Activated naive CD8-positive, alpha-beta T cell (primary cell): ENCODE measurements at regions not wholly inside any gene's neighbourhood (a gene's known extent, or its start where the extent isn't known, plus 50 kb on each side); places are given as distances from the start of the nearest gene placed in this dataset.
"Not testable (repeated sequence)": the region's sequence is repeated elsewhere in the genome, so short reads cannot be mapped to it uniquely, and the experiment has no call there.

Experiments
- H3K27ac Mint-ChIP-seq: one replicate; pipeline ENCODE4 v1.8.0; 2021; ENCODE audit warnings: mixed read lengths
- H3K27me3 Mint-ChIP-seq: one replicate; pipeline ENCODE4 v1.8.0; 2021; ENCODE audit warnings: mixed read lengths
- H3K36me3 Mint-ChIP-seq: one replicate; pipeline ENCODE4 v1.8.0; 2021; ENCODE audit warnings: mixed read lengths
- H3K4me1 Mint-ChIP-seq: one replicate; pipeline ENCODE4 v1.8.0; 2021; ENCODE audit warnings: low read depth, mixed read lengths
- H3K4me3 Mint-ChIP-seq: one replicate; pipeline ENCODE4 v1.8.0; 2021; ENCODE audit warnings: mild to moderate bottlenecking, mixed read lengths
- H3K9me3 Mint-ChIP-seq: one replicate; pipeline ENCODE4 v1.8.0; 2021; ENCODE audit warnings: low read depth, mixed read lengths

GRCh38 chr5:88109818-88110217 lies 158.8 kb downstream of the TMEM161B start:
- H3K4me1 Mint-ChIP-seq, result no peaks in the 10 kb centered on the region
- H3K27ac Mint-ChIP-seq, result no peak overlapping the region

DNA sequence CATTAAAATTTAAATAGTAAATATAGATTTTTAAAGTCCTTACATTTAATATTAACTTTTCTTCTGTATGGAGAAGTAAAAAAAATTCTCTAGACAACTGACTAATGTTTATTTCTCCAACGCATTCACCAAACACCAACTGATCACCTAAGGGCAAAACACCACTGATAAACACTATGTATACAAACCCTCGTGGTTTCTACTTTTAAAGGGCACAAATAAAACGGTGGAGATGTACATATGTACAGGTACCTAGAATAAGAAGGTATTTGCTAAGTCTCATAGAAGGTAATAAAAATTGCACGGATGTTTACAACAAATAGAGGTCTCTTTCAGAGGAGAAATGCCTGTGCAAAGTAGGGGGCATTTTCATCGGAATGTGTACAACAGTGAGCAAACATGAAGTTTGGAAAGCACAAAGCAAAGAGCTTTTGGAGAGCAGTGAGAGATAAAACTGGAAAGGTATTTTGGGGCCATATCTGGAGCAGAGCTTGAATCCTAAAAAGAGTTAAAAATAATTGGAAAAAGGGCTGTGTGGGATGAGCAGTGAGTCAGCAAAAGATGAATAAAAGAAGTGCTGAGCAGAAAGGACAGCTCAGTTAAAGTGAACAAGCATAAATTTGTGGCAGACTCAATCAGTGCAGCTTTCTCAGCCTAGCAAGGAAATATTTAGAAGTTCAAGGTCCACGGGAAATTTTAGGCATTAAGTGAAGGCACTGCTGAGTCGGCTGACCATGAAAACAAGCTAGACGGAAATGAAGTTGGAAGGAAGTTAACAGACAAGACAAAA lies 160.0 kb downstream of the TMEM161B start:
- no peaks in the 10 kb centered on the region for H3K36me3 Mint-ChIP-seq
- no peak overlapping the region for H3K4me3 Mint-ChIP-seq
- H3K9me3 Mint-ChIP-seq, result no peaks in the 10 kb centered on the region
- no peaks in the 10 kb centered on the region for H3K4me1 Mint-ChIP-seq
- no peak overlapping the region for H3K27ac Mint-ChIP-seq
- H3K27me3 Mint-ChIP-seq, result peaks cover 5% of the 10 kb centered on the region

More at GRCh38 chr5:88109818-88110217, 158.8 kb downstream of the TMEM161B start:
- Mint-ChIP-seq H3K9me3 (no peaks in the 10 kb centered on the region), H3K4me3 (no peak overlapping the region), H3K36me3 (no peaks in the 10 kb centered on the region), H3K27me3 (peaks cover under 1% of the 10 kb centered on the region)

DNA sequence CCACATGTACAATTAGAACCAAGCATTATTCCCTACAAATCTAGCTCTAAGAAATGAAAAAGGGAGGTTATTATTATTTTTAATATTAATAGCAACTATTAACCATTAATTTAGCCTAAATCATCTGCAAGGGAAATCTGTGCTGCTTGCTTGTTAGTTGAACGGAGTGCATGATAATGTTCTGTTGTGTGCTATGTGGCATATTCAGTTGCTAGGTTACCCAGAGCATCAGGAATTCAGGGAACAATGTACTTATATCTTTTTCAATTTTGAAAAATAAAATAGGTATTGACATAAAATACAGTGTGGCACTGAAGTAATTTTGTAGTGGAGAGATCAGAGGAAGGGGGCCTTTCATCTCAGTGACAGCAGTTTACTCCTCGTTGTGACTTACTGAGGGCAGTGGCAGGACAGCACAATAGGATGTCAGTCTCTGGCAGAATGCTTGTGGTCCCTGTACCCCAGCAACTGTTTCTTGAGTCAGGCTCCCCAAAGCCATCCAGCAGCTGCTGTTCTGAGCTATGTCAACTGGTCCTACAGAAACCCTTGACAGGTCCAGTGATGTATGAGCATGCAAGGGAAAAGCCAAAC lies 173.6 kb downstream of the TMEM161B start:
- Mint-ChIP-seq H3K4me3 (no peak overlapping the region), H3K9me3 (no peaks in the 10 kb centered on the region), H3K36me3 (no peaks in the 10 kb centered on the region), H3K4me1 (no peaks in the 10 kb centered on the region), H3K27me3 (peaks cover 3% of the 10 kb centered on the region), H3K27ac (no peak overlapping the region)

DNA sequence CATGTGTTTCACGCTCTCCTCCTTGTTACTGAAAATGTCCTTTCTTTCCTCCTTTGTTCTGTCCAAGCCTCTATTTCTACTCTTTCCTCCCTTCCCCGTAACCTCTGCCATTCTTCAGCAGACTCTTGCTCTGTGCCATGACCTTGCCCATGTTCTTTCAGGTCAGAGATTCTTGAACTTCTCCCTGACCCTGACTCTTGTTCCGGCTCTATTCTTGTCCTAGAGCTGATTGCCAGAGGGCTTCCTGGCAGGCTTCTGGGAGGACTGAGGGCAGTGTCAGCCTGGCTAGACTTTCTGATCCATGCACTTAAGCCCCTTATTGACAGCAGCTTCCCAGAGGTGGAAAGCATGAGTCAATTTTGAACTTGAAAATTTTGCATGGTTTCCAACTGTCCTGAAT lies 174.2 kb downstream of the TMEM161B start:
- H3K4me1 Mint-ChIP-seq, result no peaks in the 10 kb centered on the region
- H3K9me3 Mint-ChIP-seq, result no peaks in the 10 kb centered on the region
- no peak overlapping the region for H3K4me3 Mint-ChIP-seq
- H3K27me3 Mint-ChIP-seq, result peaks cover 3% of the 10 kb centered on the region
- no peaks in the 10 kb centered on the region for H3K36me3 Mint-ChIP-seq
- no peak overlapping the region for H3K27ac Mint-ChIP-seq

DNA sequence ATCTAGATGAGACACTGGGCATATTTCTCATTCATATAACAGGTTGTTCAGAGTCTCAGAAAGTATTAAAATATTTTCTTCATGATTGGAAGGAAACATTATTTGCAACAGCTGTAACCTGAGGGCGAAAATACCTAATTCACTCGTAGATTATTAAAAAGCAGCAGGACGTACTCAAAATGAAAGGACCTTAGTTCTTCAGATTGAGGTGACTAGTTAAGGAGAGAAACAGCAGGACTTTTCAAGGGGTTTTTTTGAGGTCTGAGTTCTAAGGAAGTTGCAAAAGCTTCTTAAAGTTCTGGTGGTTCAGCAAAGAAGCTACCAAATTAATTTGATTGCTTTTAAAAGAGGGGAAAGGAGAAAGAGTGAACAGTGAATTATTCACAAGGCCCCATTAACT lies 174.9 kb downstream of the TMEM161B start:
- Mint-ChIP-seq H3K36me3 (no peaks in the 10 kb centered on the region), H3K27ac (no peak overlapping the region), H3K4me3 (no peak overlapping the region), H3K9me3 (no peaks in the 10 kb centered on the region), H3K27me3 (peaks cover 3% of the 10 kb centered on the region), H3K4me1 (no peaks in the 10 kb centered on the region)

- Mint-ChIP-seq H3K27me3 (peaks cover 8% of the 10 kb centered on the region), H3K36me3 (no peaks in the 10 kb centered on the region), H3K27ac (no peak overlapping the region), H3K4me1 (no peaks in the 10 kb centered on the region), H3K4me3 (no peak overlapping the region), H3K9me3 (no peaks in the 10 kb centered on the region)
Measured at GRCh38 chr5:88092958-88093605, 175.6 kb downstream of the TMEM161B start.

- no peak overlapping the region for H3K27ac Mint-ChIP-seq
- no peaks in the 10 kb centered on the region for H3K4me1 Mint-ChIP-seq
- H3K27me3 Mint-ChIP-seq, result peaks cover 6% of the 10 kb centered on the region
- no peak overlapping the region for H3K4me3 Mint-ChIP-seq
- H3K36me3 Mint-ChIP-seq, result no peaks in the 10 kb centered on the region
- no peaks in the 10 kb centered on the region for H3K9me3 Mint-ChIP-seq
Measured at GRCh38 chr5:88092358-88092757, 176.3 kb downstream of the TMEM161B start.

DNA sequence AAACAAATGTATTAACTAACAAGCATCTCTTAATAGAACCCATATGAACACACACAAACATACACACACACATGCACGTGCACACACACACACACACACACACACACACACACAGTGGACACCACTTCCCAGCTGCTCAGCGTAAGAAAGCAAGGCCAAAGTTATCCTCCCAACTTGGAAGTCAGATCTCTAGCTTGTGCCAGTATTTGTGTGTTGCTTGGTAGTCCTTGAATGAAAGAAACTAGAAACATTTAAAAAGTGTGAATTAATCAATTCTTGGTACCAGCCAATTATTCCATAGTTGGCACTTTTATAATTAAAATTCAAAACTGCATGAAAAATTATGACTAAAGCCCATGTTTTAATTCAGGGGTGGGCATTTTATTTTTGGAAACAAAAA lies 178.1 kb downstream of the TMEM161B start:
- Mint-ChIP-seq H3K36me3 (no peaks in the 10 kb centered on the region), H3K27me3 (peaks cover 11% of the 10 kb centered on the region), H3K27ac (no peak overlapping the region), H3K4me3 (no peak overlapping the region), H3K9me3 (no peaks in the 10 kb centered on the region), H3K4me1 (no peaks in the 10 kb centered on the region)

DNA sequence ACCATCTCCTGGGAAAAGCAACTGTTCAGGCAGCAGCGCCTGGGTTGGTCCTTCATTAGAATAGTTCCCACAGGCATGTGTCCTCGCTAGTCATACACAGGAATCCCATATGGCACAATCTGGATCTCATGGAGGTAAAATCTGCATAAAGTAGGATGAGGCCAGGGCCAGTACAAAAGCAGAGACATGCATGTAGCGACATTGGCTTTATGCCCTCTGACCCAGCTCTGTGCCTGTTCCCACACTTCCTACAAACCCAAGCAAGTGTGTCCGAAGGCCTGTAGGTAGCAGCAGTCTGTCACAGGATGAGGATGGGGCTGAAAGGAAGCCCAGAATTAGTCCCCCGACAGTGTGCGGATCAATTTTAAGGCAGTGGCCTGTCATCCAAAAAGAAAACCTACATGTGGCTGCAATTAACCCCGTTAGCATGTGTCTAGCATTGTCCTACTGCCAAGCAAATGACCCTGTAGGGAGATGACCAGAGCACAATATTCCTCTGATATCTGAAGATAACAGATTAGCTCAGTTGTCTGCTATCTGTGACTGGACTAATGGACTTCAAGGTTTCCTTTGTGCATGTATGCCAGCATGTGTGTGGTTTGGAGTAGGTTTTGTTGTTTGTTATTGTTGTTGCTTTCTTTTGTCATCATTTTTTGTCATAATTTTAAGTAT lies 178.8 kb downstream of the TMEM161B start:
- Mint-ChIP-seq H3K27ac (no peak overlapping the region), H3K9me3 (no peaks in the 10 kb centered on the region), H3K4me1 (no peaks in the 10 kb centered on the region), H3K27me3 (peaks cover 11% of the 10 kb centered on the region), H3K36me3 (no peaks in the 10 kb centered on the region), H3K4me3 (no peak overlapping the region)

DNA sequence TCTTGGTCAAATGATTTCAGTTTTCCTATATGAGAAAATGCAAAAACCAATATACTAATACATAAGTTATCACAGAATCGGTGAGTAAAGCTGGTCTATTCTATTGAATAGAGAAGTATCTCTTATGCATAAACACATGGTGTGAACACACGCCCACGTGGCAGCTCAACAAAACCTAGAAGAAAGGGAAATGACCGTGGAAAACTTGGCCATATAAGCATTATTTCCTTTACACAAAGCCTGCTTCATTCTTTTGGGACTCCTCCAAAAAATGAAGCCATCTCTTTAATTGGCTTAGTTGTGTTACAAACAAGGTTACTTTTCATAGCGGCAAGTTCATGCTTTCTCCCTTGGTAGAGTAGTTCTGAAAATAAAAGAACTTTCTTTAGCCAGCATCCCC lies 183.2 kb downstream of the TMEM161B start:
- Mint-ChIP-seq H3K27ac (no peak overlapping the region), H3K36me3 (no peaks in the 10 kb centered on the region), H3K27me3 (peaks cover 11% of the 10 kb centered on the region), H3K4me1 (no peaks in the 10 kb centered on the region), H3K9me3 (no peaks in the 10 kb centered on the region), H3K4me3 (no peak overlapping the region)

GRCh38 chr5:88081877-88082276 lies 186.8 kb downstream of the TMEM161B start:
- Mint-ChIP-seq H3K27me3 (peaks cover 2% of the 10 kb centered on the region), H3K36me3 (no peaks in the 10 kb centered on the region), H3K9me3 (peaks cover 8% of the 10 kb centered on the region), H3K4me3 (no peak overlapping the region), H3K27ac (no peak overlapping the region), H3K4me1 (no peaks in the 10 kb centered on the region)

- H3K9me3 Mint-ChIP-seq, result peaks cover 19% of the 10 kb centered on the region
- no peak overlapping the region for H3K27ac Mint-ChIP-seq
- H3K4me3 Mint-ChIP-seq, result no peak overlapping the region
- H3K27me3 Mint-ChIP-seq, result no peaks in the 10 kb centered on the region
- no peaks in the 10 kb centered on the region for H3K4me1 Mint-ChIP-seq
- no peaks in the 10 kb centered on the region for H3K36me3 Mint-ChIP-seq
Measured at GRCh38 chr5:88063813-88064212, 204.8 kb downstream of the TMEM161B start.

DNA sequence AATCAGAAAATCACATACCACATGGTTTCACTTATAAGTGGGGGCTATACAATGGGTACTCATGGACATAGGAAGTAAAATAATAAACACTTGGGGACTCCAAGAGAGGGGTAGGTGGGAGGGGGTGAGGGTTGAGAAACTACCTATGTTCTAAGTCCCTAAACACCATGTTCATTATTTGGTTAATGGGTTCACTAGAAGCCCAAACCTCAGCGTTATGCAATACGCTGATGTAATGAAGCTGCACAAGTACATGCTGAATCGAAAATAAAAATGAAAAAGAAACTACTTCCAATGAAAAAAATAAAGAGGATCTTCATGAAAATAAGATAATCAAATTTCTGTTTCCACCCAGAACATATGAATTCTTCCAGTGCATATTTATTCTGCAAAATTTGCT lies 208.5 kb downstream of the TMEM161B start:
- Mint-ChIP-seq H3K36me3 (no peaks in the 10 kb centered on the region), H3K4me3 (no peak overlapping the region), H3K9me3 (peaks cover 19% of the 10 kb centered on the region), H3K4me1 (no peaks in the 10 kb centered on the region), H3K27me3 (no peaks in the 10 kb centered on the region), H3K27ac (no peak overlapping the region)

- Mint-ChIP-seq H3K9me3 (peaks cover 19% of the 10 kb centered on the region), H3K4me1 (no peaks in the 10 kb centered on the region), H3K4me3 (no peak overlapping the region), H3K27ac (no peak overlapping the region), H3K27me3 (no peaks in the 10 kb centered on the region), H3K36me3 (no peaks in the 10 kb centered on the region)
Measured at GRCh38 chr5:88058625-88059024, 210.0 kb downstream of the TMEM161B start.

GRCh38 chr5:88052468-88052867 lies 216.2 kb downstream of the TMEM161B start:
- H3K9me3 Mint-ChIP-seq, H3K4me1 Mint-ChIP-seq, H3K4me3 Mint-ChIP-seq, H3K27me3 Mint-ChIP-seq, H3K27ac Mint-ChIP-seq, H3K36me3 Mint-ChIP-seq: not testable (repeated sequence)
